ENCODE measurements at regions not wholly inside any gene's neighbourhood (a gene's known extent, or its start where the extent isn't known, plus 50 kb on each side); places are given as distances from the start of the nearest gene placed in this dataset.

DNA sequence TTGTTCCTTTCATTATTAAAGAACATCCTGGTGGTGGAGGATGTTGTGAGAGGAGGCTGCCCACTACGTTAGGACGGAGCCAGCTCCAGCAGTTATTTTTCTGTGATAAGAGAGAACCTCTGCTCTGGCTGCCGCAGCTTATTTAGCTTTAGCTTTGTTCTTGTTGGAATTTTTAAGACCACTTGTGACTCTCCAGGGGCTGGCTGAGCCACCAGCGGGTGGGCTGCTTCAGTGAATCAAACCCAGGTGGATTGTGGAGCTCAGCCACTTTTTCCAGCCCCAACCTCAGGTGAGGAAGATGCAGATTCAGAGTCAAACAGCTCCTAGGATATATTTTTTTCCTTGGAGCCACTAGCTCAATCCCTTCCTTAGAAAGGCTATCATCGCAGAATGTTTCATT is 83.1 kb upstream of the CTTNBP2NL start:
- POLR2A ChIA-PET (ENCODE audit: unreplicated experiment) = no interaction called here
- TF ChIP-seq RAD21 (IDR thresholded peaks at IDR 0.05; ENCODE audit: low read length) (no peak), BHLHE40 (IDR thresholded peaks at IDR 0.05; ENCODE audit: low read depth, low read length) (no peak), MAZ (IDR thresholded peaks at IDR 0.05; ENCODE audit: borderline replicate concordance, low read depth, low read length) (no peak), SMC3 (IDR thresholded peaks at IDR 0.05; ENCODE audit: low read depth, low read length) (no peak), RCOR1 (IDR thresholded peaks at IDR 0.05; ENCODE audit: insufficient replicate concordance, low read length) (no peak), CHD1 (IDR thresholded peaks at IDR 0.05; ENCODE audit: low read depth, low read length) (no peak), MAFK (IDR thresholded peaks at IDR 0.05; ENCODE audit: low read depth, low read length) (no peak), POLR2A (IDR thresholded peaks at IDR 0.05; ENCODE audit: low read depth, low read length) (no peak), NFE2L2 (IDR thresholded peaks at IDR 0.05; ENCODE audit: low read depth, low read length) (no peak), CEBPB (IDR thresholded peaks at IDR 0.05; ENCODE audit: low read depth, low read length) (no peak), RFX5 (IDR thresholded peaks at IDR 0.05; ENCODE audit: low read depth, low read length) (no peak), FOS (IDR thresholded peaks at IDR 0.05; ENCODE audit: low read depth, low read length) (no peak)
- TF ChIP-seq, protein P1, sequence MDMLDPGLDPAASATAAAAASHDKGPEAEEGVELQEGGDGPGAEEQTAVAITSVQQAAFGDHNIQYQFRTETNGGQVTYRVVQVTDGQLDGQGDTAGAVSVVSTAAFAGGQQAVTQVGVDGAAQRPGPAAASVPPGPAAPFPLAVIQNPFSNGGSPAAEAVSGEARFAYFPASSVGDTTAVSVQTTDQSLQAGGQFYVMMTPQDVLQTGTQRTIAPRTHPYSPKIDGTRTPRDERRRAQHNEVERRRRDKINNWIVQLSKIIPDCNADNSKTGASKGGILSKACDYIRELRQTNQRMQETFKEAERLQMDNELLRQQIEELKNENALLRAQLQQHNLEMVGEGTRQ (IDR thresholded peaks at IDR 0.05; ENCODE audit: low read depth, low read length) = no peak
- TF ChIP-seq, protein P2, sequence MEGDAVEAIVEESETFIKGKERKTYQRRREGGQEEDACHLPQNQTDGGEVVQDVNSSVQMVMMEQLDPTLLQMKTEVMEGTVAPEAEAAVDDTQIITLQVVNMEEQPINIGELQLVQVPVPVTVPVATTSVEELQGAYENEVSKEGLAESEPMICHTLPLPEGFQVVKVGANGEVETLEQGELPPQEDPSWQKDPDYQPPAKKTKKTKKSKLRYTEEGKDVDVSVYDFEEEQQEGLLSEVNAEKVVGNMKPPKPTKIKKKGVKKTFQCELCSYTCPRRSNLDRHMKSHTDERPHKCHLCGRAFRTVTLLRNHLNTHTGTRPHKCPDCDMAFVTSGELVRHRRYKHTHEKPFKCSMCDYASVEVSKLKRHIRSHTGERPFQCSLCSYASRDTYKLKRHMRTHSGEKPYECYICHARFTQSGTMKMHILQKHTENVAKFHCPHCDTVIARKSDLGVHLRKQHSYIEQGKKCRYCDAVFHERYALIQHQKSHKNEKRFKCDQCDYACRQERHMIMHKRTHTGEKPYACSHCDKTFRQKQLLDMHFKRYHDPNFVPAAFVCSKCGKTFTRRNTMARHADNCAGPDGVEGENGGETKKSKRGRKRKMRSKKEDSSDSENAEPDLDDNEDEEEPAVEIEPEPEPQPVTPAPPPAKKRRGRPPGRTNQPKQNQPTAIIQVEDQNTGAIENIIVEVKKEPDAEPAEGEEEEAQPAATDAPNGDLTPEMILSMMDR (conservative IDR thresholded peaks at IDR 0.05; ENCODE audit: low read depth, low read length) = no peak
- intact Hi-C loops (cut with micrococcal nuclease) = no loop called here

More for the DNA sequence above, 83.1 kb upstream of the CTTNBP2NL start:
- Histone ChIP-seq H2BK5ac (ENCODE audit: low read depth, low read length, poor library complexity, severe bottlenecking) (no peak overlapping the region), H2BK20ac (ENCODE audit: low read depth, low read length) (no peak overlapping the region), H3K27me3 (ENCODE audit: control insufficient read depth, insufficient read depth, low read length) (peaks cover 31% of the 10 kb centered on the region), H3K9ac (ENCODE audit: low read depth, low read length) (no peak overlapping the region), H3K56ac (ENCODE audit: extremely low read depth, insufficient read depth, low read length) (no peak overlapping the region), H3K4me3 (ENCODE audit: insufficient read depth, low read depth, low read length) (no peak overlapping the region), H2AFZ (replicated peaks; ENCODE audit: low read length, poor library complexity) (no peak overlapping the region), H2AK5ac (ENCODE audit: low read depth, low read length) (no peak overlapping the region), H3K18ac (ENCODE audit: low read depth, low read length) (no peak overlapping the region), H2BK15ac (ENCODE audit: low read depth, low read length) (no peak overlapping the region), H4K91ac (ENCODE audit: insufficient read depth, low read depth, low read length) (no peak overlapping the region), H3K23ac (ENCODE audit: low read depth, low read length) (no peak overlapping the region), H3K14ac (replicated peaks; ENCODE audit: low read depth, low read length) (no peak overlapping the region), H2AK9ac (replicated peaks; ENCODE audit: low read depth, low read length, poor library complexity) (no peak overlapping the region), H3K36me3 (ENCODE audit: control insufficient read depth, insufficient read depth, low read length) (no peaks in the 10 kb centered on the region), H4K20me1 (ENCODE audit: insufficient read depth, low read length) (no peaks in the 10 kb centered on the region; the same call in 1 of the 2 replicates), H4K5ac (ENCODE audit: low read depth, low read length) (no peak overlapping the region), H3K79me1 (ENCODE audit: low read depth in 1 of 2, low read length in 2 of 2) (no peaks in the 10 kb centered on the region), H3K4ac (ENCODE audit: low read depth, low read length) (no peak overlapping the region), H3K4me1 (ENCODE audit: control insufficient read depth, insufficient read depth, low read length) (no peaks in the 10 kb centered on the region), H4K8ac (ENCODE audit: low read depth in 2 of 2, low read length in 2 of 2) (no peak overlapping the region), H3K9me3 (ENCODE audit: control insufficient read depth, insufficient read depth, low read length) (no peaks in the 10 kb centered on the region), H3K27ac (ENCODE audit: insufficient read depth, low read length) (no peak overlapping the region), H3K4me2 (ENCODE audit: low read depth, low read length) (no peak overlapping the region), H3K9me1 (ENCODE audit: insufficient read depth, low read length) (no peaks in the 10 kb centered on the region), H2BK120ac (ENCODE audit: low read depth, low read length) (no peak overlapping the region)
- in situ Hi-C loops (cut with MboI; ENCODE audit: low sequenced_read_pairs) (no loop called here), dilution Hi-C loops (cut with HindIII; ENCODE audit: low sequenced_read_pairs, unreplicated experiment) (no loop called here)
- no CpG with 5 or more reads among the region's 5 CpGs for WGBS, 2 experiments (ENCODE audit: extremely low coverage in 2 of 2, insufficient read length in 1 of 2)
- DNase-seq (no peak), ATAC-seq (ENCODE audit: low read depth) (no peak)
- CTCF ChIA-PET = no interaction called here
- BruUV-seq (replicated peaks) = no TSS peak
